ENCODE measurements at regions not wholly inside any gene's neighbourhood (a gene's known extent, or its start where the extent isn't known, plus 50 kb on each side); places are given as distances from the start of the nearest gene placed in this dataset.

GRCh38 chr3:187518616-187519015 lies 150.4 kb downstream of the RTP4 start:
- H3K4me3 ChIP-seq (ENCODE audit: control insufficient read depth, low read depth, low read length) = no peak overlapping the region
- DNase-seq (ENCODE audit: low read depth) = no peak
- TF ChIP-seq, protein P1, sequence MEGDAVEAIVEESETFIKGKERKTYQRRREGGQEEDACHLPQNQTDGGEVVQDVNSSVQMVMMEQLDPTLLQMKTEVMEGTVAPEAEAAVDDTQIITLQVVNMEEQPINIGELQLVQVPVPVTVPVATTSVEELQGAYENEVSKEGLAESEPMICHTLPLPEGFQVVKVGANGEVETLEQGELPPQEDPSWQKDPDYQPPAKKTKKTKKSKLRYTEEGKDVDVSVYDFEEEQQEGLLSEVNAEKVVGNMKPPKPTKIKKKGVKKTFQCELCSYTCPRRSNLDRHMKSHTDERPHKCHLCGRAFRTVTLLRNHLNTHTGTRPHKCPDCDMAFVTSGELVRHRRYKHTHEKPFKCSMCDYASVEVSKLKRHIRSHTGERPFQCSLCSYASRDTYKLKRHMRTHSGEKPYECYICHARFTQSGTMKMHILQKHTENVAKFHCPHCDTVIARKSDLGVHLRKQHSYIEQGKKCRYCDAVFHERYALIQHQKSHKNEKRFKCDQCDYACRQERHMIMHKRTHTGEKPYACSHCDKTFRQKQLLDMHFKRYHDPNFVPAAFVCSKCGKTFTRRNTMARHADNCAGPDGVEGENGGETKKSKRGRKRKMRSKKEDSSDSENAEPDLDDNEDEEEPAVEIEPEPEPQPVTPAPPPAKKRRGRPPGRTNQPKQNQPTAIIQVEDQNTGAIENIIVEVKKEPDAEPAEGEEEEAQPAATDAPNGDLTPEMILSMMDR (IDR thresholded peaks at IDR 0.05; ENCODE audit: control insufficient read depth, insufficient read depth, low read depth, low read length, missing control alignments) = no peak

DNA sequence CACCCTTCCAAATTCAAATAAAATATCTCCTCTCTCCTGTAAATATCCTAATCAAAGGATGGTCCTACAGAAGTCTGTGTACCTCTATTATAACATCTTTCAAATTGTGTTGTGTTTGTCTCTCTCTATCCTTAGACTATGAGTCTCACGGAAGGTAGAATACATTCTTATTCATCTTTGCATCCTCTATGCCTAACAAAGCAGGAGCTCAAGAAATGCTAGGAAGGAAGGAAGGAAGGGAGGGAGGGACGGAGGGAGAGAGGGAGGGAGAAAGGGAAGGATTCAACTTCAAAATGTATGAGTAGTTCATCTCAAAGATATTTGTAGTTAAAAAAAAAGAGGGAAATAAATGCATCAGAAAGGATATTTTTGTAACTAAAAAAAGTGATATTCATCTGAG lies 150.0 kb downstream of the RTP4 start:
- TF ChIP-seq, protein P1 (IDR thresholded peaks at IDR 0.05; ENCODE audit: control insufficient read depth, insufficient read depth, low read depth, low read length, missing control alignments) = no peak
- DNase-seq (ENCODE audit: low read depth) = no peak
- no peak overlapping the region for H3K4me3 ChIP-seq (ENCODE audit: control insufficient read depth, low read depth, low read length)

DNA sequence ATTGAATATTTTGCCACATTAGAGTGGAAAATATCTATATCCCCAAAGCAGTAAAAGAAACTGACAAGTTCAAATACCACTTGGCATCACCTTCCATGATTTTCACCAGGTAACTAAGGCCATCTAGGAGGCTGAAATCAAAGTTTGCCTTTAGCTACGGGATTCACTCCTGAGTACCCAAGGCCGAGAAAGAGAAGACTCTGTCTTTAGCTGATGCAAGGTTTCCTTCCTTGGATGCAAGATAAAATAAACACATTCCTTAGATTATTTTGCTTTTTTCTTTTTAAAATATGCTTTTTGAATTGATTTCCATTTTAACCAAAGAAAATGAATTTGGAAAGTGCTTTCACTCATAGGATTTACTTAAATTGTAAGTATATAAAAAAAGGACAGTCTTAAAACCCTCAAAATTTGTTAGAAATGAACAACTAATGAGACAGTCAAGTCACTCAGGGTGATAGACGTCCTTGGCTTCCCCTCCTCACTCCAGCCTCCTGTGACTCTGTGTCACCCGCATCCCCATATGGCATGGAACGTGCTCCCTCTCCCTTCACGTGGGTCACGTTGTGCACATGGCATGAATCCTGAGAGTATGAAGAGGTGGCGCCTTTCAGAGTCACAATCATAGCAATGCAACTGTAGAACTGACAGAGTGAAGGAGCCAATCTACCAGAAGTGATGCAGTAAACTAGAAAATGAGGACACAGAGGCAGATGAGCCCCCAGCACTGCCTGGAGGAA lies 148.4 kb downstream of the RTP4 start:
- no peak for DNase-seq (ENCODE audit: low read depth)
- TF ChIP-seq, protein P1 (IDR thresholded peaks at IDR 0.05; ENCODE audit: control insufficient read depth, insufficient read depth, low read depth, low read length, missing control alignments) = no peak
- no peak overlapping the region for H3K4me3 ChIP-seq (ENCODE audit: control insufficient read depth, low read depth, low read length)

DNA sequence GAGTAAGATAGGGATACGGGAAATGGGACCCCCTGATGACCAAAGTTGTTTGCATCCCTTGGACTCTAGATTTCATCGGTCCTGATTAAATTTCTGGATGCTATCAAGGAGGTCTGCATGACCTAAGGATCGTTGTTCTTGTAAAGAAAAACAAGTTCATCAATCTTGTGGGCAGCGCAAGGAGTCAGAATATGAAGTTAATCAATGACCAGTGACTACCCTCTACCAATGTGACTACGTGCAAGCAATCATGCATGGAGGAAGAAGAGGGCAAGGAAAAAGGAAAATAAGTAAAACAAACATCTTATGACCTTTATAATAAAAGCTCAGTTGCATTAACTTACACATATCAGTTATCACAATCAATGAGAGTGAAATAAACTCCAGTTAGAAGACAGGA lies 139.7 kb downstream of the RTP4 start:
- no peak for DNase-seq (ENCODE audit: low read depth)
- no peak overlapping the region for H3K4me3 ChIP-seq (ENCODE audit: control insufficient read depth, low read depth, low read length)
- TF ChIP-seq, protein P1 (IDR thresholded peaks at IDR 0.05; ENCODE audit: control insufficient read depth, insufficient read depth, low read depth, low read length, missing control alignments) = no peak

GRCh38 chr3:187507266-187507665 lies 139.1 kb downstream of the RTP4 start:
- TF ChIP-seq, protein P1 (IDR thresholded peaks at IDR 0.05; ENCODE audit: control insufficient read depth, insufficient read depth, low read depth, low read length, missing control alignments) = no peak
- H3K4me3 ChIP-seq (ENCODE audit: control insufficient read depth, low read depth, low read length) = no peak overlapping the region
- no peak for DNase-seq (ENCODE audit: low read depth)

DNA sequence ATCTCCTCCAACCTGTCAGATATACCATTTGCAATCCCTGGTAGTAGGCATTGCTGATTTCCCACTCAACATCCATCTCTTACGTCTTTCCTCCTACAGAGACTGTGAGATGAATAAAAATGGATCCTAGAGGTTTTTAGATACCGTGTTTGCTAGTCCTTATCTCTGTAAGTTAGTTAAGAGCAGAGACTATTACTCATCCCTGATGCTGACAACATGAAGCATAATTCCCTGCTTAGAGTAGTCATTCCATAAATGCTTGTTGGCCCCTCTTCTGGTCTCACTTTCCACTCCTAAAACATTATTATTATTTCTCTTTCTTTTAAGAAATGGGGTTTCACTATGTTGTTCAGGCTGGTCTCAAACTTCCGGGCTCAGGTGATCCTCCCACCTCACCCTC lies 136.2 kb downstream of the RTP4 start:
- no peak overlapping the region for H3K4me3 ChIP-seq (ENCODE audit: control insufficient read depth, low read depth, low read length)
- TF ChIP-seq, protein P1 (IDR thresholded peaks at IDR 0.05; ENCODE audit: control insufficient read depth, insufficient read depth, low read depth, low read length, missing control alignments) = no peak
- no peak for DNase-seq (ENCODE audit: low read depth)

Data from AG09309 (cell line).